Upper lobe of left lung (tissue), 4 donors: ENCODE measurements at regions not wholly inside any gene's neighbourhood (a gene's known extent, or its start where the extent isn't known, plus 50 kb on each side); places are given as distances from the start of the nearest gene placed in this dataset.

ENCODE experiments used
- CTCF ChIP-seq, 6 experiments: fragments of 450-650 bp in 4 of 6; fragments of 200-600 bp in 2 of 6; sonication (generic) in 2 of 6; IDR thresholded peaks; one replicate each; pipeline ENCODE4 v1.5.1; 2016 to 2019; ENCODE audit warnings: antibody characterized with exemption in 6 of 6
- EP300 ChIP-seq, 4 donors: sonication (generic); formaldehyde crosslinking; IDR thresholded peaks; one replicate each; pipeline ENCODE4 v1.5.1; 2017; ENCODE audit warnings: antibody characterized with exemption in 4 of 4, control low read depth in 2 of 4
- POLR2A ChIP-seq, 4 donors: fragments of 450-650 bp; IDR thresholded peaks; one replicate each; pipeline ENCODE4 v1.5.1; 2016 to 2017; ENCODE audit warnings: antibody characterized with exemption in 4 of 4, mild to moderate bottlenecking in 2 of 4
- POLR2AphosphoS5 ChIP-seq, 2 donors: sonication (generic); formaldehyde crosslinking; IDR thresholded peaks; one replicate each; pipeline ENCODE4 v1.5.1; 2017; ENCODE audit warnings: antibody characterized with exemption in 2 of 2

- TF ChIP-seq CTCF (IDR thresholded peaks at IDR 0.05) (no peak), EP300 (IDR thresholded peaks at IDR 0.05) (no peak), POLR2AphosphoS5 (IDR thresholded peaks at IDR 0.05) (no peak), POLR2A (IDR thresholded peaks at IDR 0.05) (no peak)
Measured at GRCh38 chr3:67858492-67858891, 204.1 kb upstream of the SUCLG2 start.
